ENCODE measurements at regions not wholly inside any gene's neighbourhood (a gene's known extent, or its start where the extent isn't known, plus 50 kb on each side); places are given as distances from the start of the nearest gene placed in this dataset.

- H3K9me3 ChIP-seq (replicated peaks; ENCODE audit: low read length), result no peaks in the 10 kb centered on the region
- H3K4me1 ChIP-seq (ENCODE audit: control insufficient read depth, insufficient read depth, low read length), result peaks cover 3% of the 10 kb centered on the region
- no peak overlapping the region for H3K4me2 ChIP-seq (ENCODE audit: low read length)
- H3K27me3 ChIP-seq (ENCODE audit: control insufficient read depth, insufficient read depth, low read length), result no peaks in the 10 kb centered on the region
- H3K36me3 ChIP-seq (ENCODE audit: insufficient read depth, low read length), result no peaks in the 10 kb centered on the region
- H3K4me3 ChIP-seq (ENCODE audit: low read length), result no peak overlapping the region
- no peak overlapping the region for H3K9ac ChIP-seq (ENCODE audit: low read depth, low read length)
Measured at GRCh38 chr10:90204131-90204955, 503.0 kb downstream of the KIF20B start.

GRCh38 chr10:90204956-90205314 is 503.5 kb downstream of the KIF20B start:
- no peak overlapping the region for H3K4me3 ChIP-seq (ENCODE audit: low read length)
- H3K4me1 ChIP-seq (ENCODE audit: control insufficient read depth, insufficient read depth, low read length), result peaks cover 3% of the 10 kb centered on the region
- H3K36me3 ChIP-seq (ENCODE audit: insufficient read depth, low read length), result no peaks in the 10 kb centered on the region
- H3K9me3 ChIP-seq (replicated peaks; ENCODE audit: low read length), result no peaks in the 10 kb centered on the region
- peaks cover 2% of the 10 kb centered on the region for H3K27me3 ChIP-seq (ENCODE audit: control insufficient read depth, insufficient read depth, low read length)
- no peak overlapping the region for H3K9ac ChIP-seq (ENCODE audit: low read depth, low read length)
- no peak overlapping the region for H3K4me2 ChIP-seq (ENCODE audit: low read length)

DNA sequence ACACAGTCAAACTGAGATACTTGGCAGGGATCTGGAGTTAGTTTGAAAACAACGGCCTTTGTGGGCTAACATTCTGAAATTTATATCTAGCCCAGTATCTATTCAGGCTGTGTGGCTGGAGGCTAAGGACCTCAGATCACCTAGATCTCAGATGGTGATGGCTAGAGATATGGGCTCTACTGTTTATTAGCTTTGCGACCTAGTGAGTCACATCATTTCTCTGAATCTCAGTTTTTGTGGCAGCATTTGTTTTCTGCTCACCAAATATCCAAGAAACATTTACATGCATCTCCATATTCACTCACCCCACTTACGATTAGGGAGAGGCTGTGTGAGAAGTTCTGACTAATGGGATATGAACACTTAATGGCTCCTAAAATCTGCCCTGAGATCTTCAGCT is 503.9 kb downstream of the KIF20B start:
- no peak overlapping the region for H3K4me3 ChIP-seq (ENCODE audit: low read length)
- H3K9ac ChIP-seq (ENCODE audit: low read depth, low read length), result no peak overlapping the region
- peaks cover 3% of the 10 kb centered on the region for H3K4me1 ChIP-seq (ENCODE audit: control insufficient read depth, insufficient read depth, low read length)
- H3K27me3 ChIP-seq (ENCODE audit: control insufficient read depth, insufficient read depth, low read length), result peaks cover 3% of the 10 kb centered on the region
- no peaks in the 10 kb centered on the region for H3K9me3 ChIP-seq (replicated peaks; ENCODE audit: low read length)
- H3K4me2 ChIP-seq (ENCODE audit: low read length), result no peak overlapping the region
- H3K36me3 ChIP-seq (ENCODE audit: insufficient read depth, low read length), result no peaks in the 10 kb centered on the region

- no peak overlapping the region for H3K9ac ChIP-seq (ENCODE audit: low read depth, low read length)
- no peaks in the 10 kb centered on the region for H3K36me3 ChIP-seq (ENCODE audit: insufficient read depth, low read length)
- no peaks in the 10 kb centered on the region for H3K4me1 ChIP-seq (ENCODE audit: control insufficient read depth, insufficient read depth, low read length)
- H3K4me3 ChIP-seq (ENCODE audit: low read length), result no peak overlapping the region
- peaks cover 26% of the 10 kb centered on the region for H3K27me3 ChIP-seq (ENCODE audit: control insufficient read depth, insufficient read depth, low read length)
- no peaks in the 10 kb centered on the region for H3K9me3 ChIP-seq (replicated peaks; ENCODE audit: low read length)
- H3K4me2 ChIP-seq (ENCODE audit: low read length), result no peak overlapping the region
Measured at GRCh38 chr10:90213346-90213745, 512.0 kb downstream of the KIF20B start.

DNA sequence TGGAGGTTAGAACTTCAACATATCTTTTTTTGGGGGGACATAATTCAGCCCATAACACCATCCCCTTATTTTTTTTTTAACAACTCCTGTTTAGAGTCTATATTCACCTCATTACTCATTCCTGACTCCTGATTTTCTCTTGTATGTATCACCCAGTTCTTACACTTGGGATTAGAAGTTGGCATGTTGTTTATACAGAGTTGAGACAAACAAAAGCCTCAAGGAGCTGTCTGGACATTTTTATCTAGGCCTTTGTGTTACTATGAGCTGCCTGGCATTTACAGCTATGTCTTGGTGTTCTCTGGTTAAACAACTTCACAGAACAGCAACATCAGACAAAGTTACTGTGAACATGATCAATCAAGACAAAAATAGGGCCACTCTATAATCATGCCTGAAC is 517.5 kb downstream of the KIF20B start:
- Histone ChIP-seq H3K4me3 (ENCODE audit: low read length) (no peak overlapping the region), H3K36me3 (ENCODE audit: insufficient read depth, low read length) (no peaks in the 10 kb centered on the region), H3K27me3 (ENCODE audit: control insufficient read depth, insufficient read depth, low read length) (peaks cover 22% of the 10 kb centered on the region), H3K4me2 (ENCODE audit: low read length) (no peak overlapping the region), H3K9me3 (replicated peaks; ENCODE audit: low read length) (no peaks in the 10 kb centered on the region), H3K9ac (ENCODE audit: low read depth, low read length) (no peak overlapping the region), H3K4me1 (ENCODE audit: control insufficient read depth, insufficient read depth, low read length) (peaks cover 8% of the 10 kb centered on the region)

DNA sequence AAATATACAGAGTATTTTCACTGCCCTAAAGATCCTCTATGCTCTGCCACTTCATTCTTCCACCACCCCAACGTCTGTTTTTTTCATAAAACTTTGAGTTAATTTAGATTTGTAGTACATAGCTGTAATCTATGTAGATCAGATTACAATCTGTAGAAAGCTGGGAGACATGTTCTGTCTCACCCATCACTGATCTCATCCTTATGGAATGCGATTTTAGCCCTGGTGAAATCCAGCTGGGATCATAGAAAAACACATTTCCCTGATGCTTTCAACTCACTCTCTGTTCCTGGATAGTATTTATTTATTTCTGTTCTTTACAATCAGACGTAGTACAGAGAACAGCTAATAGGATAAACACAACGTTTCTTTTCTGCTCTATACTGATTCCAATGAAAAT is 521.0 kb downstream of the KIF20B start:
- peaks cover 17% of the 10 kb centered on the region for H3K27me3 ChIP-seq (ENCODE audit: control insufficient read depth, insufficient read depth, low read length)
- no peak overlapping the region for H3K4me3 ChIP-seq (ENCODE audit: low read length)
- no peak overlapping the region for H3K9ac ChIP-seq (ENCODE audit: low read depth, low read length)
- no peaks in the 10 kb centered on the region for H3K36me3 ChIP-seq (ENCODE audit: insufficient read depth, low read length)
- no peak overlapping the region for H3K4me2 ChIP-seq (ENCODE audit: low read length)
- H3K9me3 ChIP-seq (replicated peaks; ENCODE audit: low read length), result no peaks in the 10 kb centered on the region
- H3K4me1 ChIP-seq (ENCODE audit: control insufficient read depth, insufficient read depth, low read length), result peaks cover 12% of the 10 kb centered on the region

GRCh38 chr10:90222939-90223338 is 521.5 kb downstream of the KIF20B start:
- Histone ChIP-seq H3K4me2 (ENCODE audit: low read length) (no peak overlapping the region), H3K27me3 (ENCODE audit: control insufficient read depth, insufficient read depth, low read length) (peaks cover 12% of the 10 kb centered on the region), H3K9ac (ENCODE audit: low read depth, low read length) (no peak overlapping the region), H3K4me3 (ENCODE audit: low read length) (no peak overlapping the region), H3K9me3 (replicated peaks; ENCODE audit: low read length) (no peaks in the 10 kb centered on the region), H3K36me3 (ENCODE audit: insufficient read depth, low read length) (no peaks in the 10 kb centered on the region), H3K4me1 (ENCODE audit: control insufficient read depth, insufficient read depth, low read length) (peaks cover 12% of the 10 kb centered on the region)

DNA sequence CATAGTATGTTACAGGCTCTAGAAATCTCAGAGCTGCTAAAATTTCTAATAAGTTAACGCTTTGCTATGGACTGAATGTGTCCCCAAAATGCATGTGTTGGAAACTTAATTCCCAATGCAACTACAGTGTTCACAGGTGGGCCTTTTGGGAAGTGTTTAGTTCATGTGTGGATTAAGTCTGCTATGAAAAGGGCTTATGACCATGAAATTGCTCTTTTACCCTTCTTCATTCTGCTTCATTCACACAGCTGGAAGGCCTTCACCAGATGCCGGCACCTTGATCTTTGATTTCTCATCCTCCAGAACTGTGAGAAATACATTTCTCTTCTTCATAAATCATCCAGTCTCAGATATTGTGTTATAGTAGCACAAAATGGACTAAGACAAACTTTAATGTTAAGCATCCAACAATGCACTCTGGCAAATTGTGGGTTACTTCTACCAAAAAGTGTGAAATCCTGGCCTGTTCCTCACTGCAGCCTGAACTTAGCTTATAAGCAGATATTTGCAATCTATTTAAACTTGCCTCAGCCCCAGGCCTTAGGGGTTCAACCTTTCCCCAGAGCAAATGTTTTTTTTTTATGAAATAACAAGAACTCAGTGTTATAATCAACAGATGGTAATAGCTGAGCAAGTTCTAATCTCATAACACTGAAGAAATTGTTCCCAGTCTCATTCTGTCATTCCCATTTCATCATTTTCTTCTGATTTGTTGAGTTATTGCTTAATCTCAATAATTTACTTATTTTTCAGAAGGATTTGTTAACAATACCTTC is 523.6 kb downstream of the KIF20B start:
- Histone ChIP-seq H3K27me3 (ENCODE audit: control insufficient read depth, insufficient read depth, low read length) (peaks cover 3% of the 10 kb centered on the region), H3K4me1 (ENCODE audit: control insufficient read depth, insufficient read depth, low read length) (peaks cover 12% of the 10 kb centered on the region), H3K36me3 (ENCODE audit: insufficient read depth, low read length) (no peaks in the 10 kb centered on the region), H3K4me3 (ENCODE audit: low read length) (no peak overlapping the region), H3K4me2 (ENCODE audit: low read length) (no peak overlapping the region), H3K9ac (ENCODE audit: low read depth, low read length) (no peak overlapping the region), H3K9me3 (replicated peaks; ENCODE audit: low read length) (no peaks in the 10 kb centered on the region)

DNA sequence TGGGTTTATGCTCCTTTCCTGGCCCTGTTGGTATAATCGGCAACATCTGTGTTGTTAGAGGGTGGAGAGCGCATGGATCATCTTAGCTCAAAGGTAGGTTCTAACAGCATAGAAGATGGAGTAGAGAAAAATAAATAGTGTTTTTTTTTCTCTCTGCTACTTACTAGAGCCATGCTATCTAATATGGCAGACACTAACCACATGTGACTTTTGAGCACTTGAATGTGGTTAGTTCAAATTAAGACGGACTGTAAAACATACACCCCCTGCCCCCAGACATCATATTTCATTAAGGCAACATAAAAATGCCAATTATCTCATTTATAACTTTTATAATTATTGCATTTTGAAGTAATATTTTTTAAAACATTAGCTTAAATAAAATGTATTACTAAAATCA is 525.1 kb downstream of the KIF20B start:
- H3K9me3 ChIP-seq (replicated peaks; ENCODE audit: low read length), result no peaks in the 10 kb centered on the region
- no peaks in the 10 kb centered on the region for H3K36me3 ChIP-seq (ENCODE audit: insufficient read depth, low read length)
- no peak overlapping the region for H3K4me2 ChIP-seq (ENCODE audit: low read length)
- peaks cover 12% of the 10 kb centered on the region for H3K4me1 ChIP-seq (ENCODE audit: control insufficient read depth, insufficient read depth, low read length)
- H3K4me3 ChIP-seq (ENCODE audit: low read length), result no peak overlapping the region
- peaks cover 4% of the 10 kb centered on the region for H3K27me3 ChIP-seq (ENCODE audit: control insufficient read depth, insufficient read depth, low read length)
- no peak overlapping the region for H3K9ac ChIP-seq (ENCODE audit: low read depth, low read length)

DNA sequence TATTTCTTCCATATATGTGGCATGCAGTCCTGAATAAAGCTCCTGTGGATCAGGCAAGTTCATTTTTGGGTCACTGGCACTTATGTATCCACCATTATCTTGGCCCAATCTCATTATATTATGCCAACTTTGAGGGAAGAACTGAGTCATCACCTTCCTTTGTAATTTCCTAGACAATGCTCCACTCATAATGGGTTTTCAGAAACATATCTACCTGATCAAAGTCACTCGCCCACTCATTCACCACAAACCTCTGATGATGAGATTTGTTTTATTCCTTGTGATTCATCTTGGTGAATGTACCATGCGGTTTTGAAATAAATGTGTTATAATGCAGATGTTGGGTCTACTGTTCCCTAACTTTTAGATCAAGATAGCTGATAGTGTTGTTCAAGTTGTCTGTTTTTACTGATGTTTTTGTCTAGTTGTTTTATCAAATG is 525.8 kb downstream of the KIF20B start:
- H3K4me2 ChIP-seq (ENCODE audit: low read length), result no peak overlapping the region
- no peak overlapping the region for H3K9ac ChIP-seq (ENCODE audit: low read depth, low read length)
- H3K36me3 ChIP-seq (ENCODE audit: insufficient read depth, low read length), result no peaks in the 10 kb centered on the region
- H3K9me3 ChIP-seq (replicated peaks; ENCODE audit: low read length), result no peaks in the 10 kb centered on the region
- H3K4me1 ChIP-seq (ENCODE audit: control insufficient read depth, insufficient read depth, low read length), result peaks cover 9% of the 10 kb centered on the region
- no peak overlapping the region for H3K4me3 ChIP-seq (ENCODE audit: low read length)
- peaks cover 4% of the 10 kb centered on the region for H3K27me3 ChIP-seq (ENCODE audit: control insufficient read depth, insufficient read depth, low read length)

- Histone ChIP-seq H3K4me2 (ENCODE audit: low read length) (no peak overlapping the region), H3K36me3 (ENCODE audit: insufficient read depth, low read length) (no peaks in the 10 kb centered on the region), H3K4me3 (ENCODE audit: low read length) (no peak overlapping the region), H3K27me3 (ENCODE audit: control insufficient read depth, insufficient read depth, low read length) (peaks cover 4% of the 10 kb centered on the region), H3K4me1 (ENCODE audit: control insufficient read depth, insufficient read depth, low read length) (peaks cover 4% of the 10 kb centered on the region), H3K9ac (ENCODE audit: low read depth, low read length) (no peak overlapping the region), H3K9me3 (replicated peaks; ENCODE audit: low read length) (no peaks in the 10 kb centered on the region)
Measured at GRCh38 chr10:90227786-90228185, 526.4 kb downstream of the KIF20B start.

All from skeletal muscle satellite cell (primary cell).